Liver (tissue), 7 donors: ENCODE measurements at regions not wholly inside any gene's neighbourhood (a gene's known extent, or its start where the extent isn't known, plus 50 kb on each side); places are given as distances from the start of the nearest gene placed in this dataset.

Source experiments
- DNase-seq: peaks from one replicate; pipeline ENCODE4 v3.0.0-alpha.2; 2017; ENCODE audit warnings: low spot score
- H3K27ac ChIP-seq, 2 donors: one replicate each; pipeline ENCODE4 v1.7.0; 2013; ENCODE audit warnings: inconsistent platforms in 2 of 2, low read length in 2 of 2, control low read depth in 1 of 2, low read depth in 1 of 2, mild to moderate bottlenecking in 1 of 2
- H3K27me3 ChIP-seq, 4 donors: one replicate each; pipeline versions ENCODE4 v1.6.1 to v1.7.0; 2013; ENCODE audit warnings: low read length in 3 of 4, inconsistent platforms in 1 of 4, mild to moderate bottlenecking in 1 of 4, moderate library complexity in 1 of 4; ENCODE audit not compliant: control insufficient read depth in 4 of 4, insufficient read depth in 4 of 4
- H3K36me3 ChIP-seq, 4 donors: one replicate each; pipeline versions ENCODE4 v1.6.1 to v1.7.0; 2013; ENCODE audit warnings: low read length in 3 of 4, mild to moderate bottlenecking in 3 of 4, low read depth in 1 of 4, moderate library complexity in 1 of 4; ENCODE audit not compliant: control insufficient read depth in 4 of 4, insufficient read depth in 3 of 4
- H3K4me1 ChIP-seq, 4 donors: one replicate each; pipeline versions ENCODE4 v1.6.1 to v1.7.0; 2013; ENCODE audit warnings: low read length in 3 of 4, mild to moderate bottlenecking in 3 of 4, moderate library complexity in 1 of 4; ENCODE audit not compliant: control insufficient read depth in 4 of 4, insufficient read depth in 4 of 4
- H3K4me3 ChIP-seq, 3 donors: one replicate each; pipeline versions ENCODE4 v1.6.1 to v1.7.0; 2013; ENCODE audit warnings: low read length in 3 of 3, control low read depth in 1 of 3, low read depth in 1 of 3, mild to moderate bottlenecking in 1 of 3
- H3K9ac ChIP-seq, 2 donors: one replicate each; pipeline ENCODE4 v1.7.0; 2013; ENCODE audit warnings: low read length in 2 of 2, mild to moderate bottlenecking in 2 of 2, moderate library complexity in 2 of 2, control low read depth in 1 of 2, low read depth in 1 of 2
- H3K9me3 ChIP-seq, 4 donors: one replicate each; pipeline versions ENCODE4 v1.6.1 to v1.7.0; 2013; ENCODE audit warnings: low read length in 3 of 4; ENCODE audit not compliant: control insufficient read depth in 4 of 4
- EGR1 ChIP-seq, 2 donors: IDR thresholded peaks; 2 replicates each; pipeline ENCODE4 v1.6.1; 2016 to 2018; ENCODE audit warnings: antibody characterized with exemption in 2 of 2, low read depth in 2 of 2
- FOXA1 ChIP-seq: IDR thresholded peaks from 2 replicates; pipeline ENCODE4 v1.6.1; 2016; ENCODE audit warnings: antibody characterized with exemption
- FOXA2 ChIP-seq: IDR thresholded peaks from 2 replicates; pipeline ENCODE4 v1.6.1; 2016; ENCODE audit warnings: antibody characterized with exemption
- GABPA ChIP-seq, 2 donors: IDR thresholded peaks in 1 of 2; conservative IDR thresholded peaks in 1 of 2; 2 replicates each; pipeline ENCODE4 v1.6.1; 2016; ENCODE audit warnings: antibody characterized with exemption in 2 of 2, mild to moderate bottlenecking in 1 of 2, moderate library complexity in 1 of 2
- HNF4A ChIP-seq, 2 donors: conservative IDR thresholded peaks; 2 replicates each; pipeline ENCODE4 v1.6.1; 2016; ENCODE audit warnings: antibody characterized with exemption in 2 of 2, mild to moderate bottlenecking in 2 of 2
- JUND ChIP-seq, 2 donors: IDR thresholded peaks; 2 replicates each; pipeline ENCODE4 v1.6.1; 2016; ENCODE audit warnings: antibody characterized with exemption in 2 of 2
- NR2F2 ChIP-seq: IDR thresholded peaks from 2 replicates; pipeline ENCODE4 v1.6.1; 2016; ENCODE audit warnings: antibody characterized with exemption
- RAD21 ChIP-seq, 2 donors: IDR thresholded peaks; 2 replicates each; pipeline ENCODE4 v1.6.1; 2016; ENCODE audit warnings: antibody characterized with exemption in 2 of 2, mild to moderate bottlenecking in 2 of 2
- SP1 ChIP-seq: IDR thresholded peaks from 2 replicates; pipeline ENCODE4 v1.6.1; 2018; ENCODE audit warnings: antibody characterized with exemption, mild to moderate bottlenecking
- YY1 ChIP-seq: IDR thresholded peaks from 2 replicates; pipeline ENCODE4 v1.6.1; 2016; ENCODE audit warnings: antibody characterized with exemption, mild to moderate bottlenecking
- WGBS: extraction: QIAGEN DNeasy Blood & Tissue Kit; methylation state at CpG from one replicate; pipeline ENCODE4 v1.1.7; 2013; 5-methylcytosine and 5-hydroxymethylcytosine counted together
- TF ChIP-seq, protein P1 (sequence below): IDR thresholded peaks from 2 replicates; pipeline ENCODE4 v1.6.1; 2016; ENCODE audit warnings: antibody characterized with exemption
- TF ChIP-seq, protein P2 (sequence below): IDR thresholded peaks from 2 replicates; pipeline ENCODE4 v1.6.1; 2016; ENCODE audit warnings: antibody characterized with exemption, mild to moderate bottlenecking
- donor health status: healthy.
- donor health status: healthy.
- donor health status: healthy.
- donor health status: healthy.

DNA sequence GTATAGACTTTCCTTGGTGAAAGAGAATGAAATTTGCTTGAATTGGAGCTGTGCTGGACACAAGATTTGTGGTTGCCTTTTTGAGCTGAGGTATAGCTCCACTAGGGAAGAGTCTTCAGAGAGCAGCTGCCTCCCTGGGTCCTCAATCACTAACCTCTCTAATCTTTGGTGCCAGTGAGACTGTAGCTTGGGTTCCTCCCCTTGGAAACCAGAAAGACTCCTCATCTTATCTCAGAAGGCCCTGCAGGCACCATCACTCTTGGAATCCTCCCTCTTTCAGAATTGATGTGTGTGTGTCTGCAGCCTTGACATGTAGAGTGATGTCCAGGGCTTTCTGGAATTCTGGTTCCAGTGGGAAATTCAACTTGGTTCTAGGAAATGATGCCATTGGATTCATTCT is 426.5 kb downstream of the RPS24 start (continued):
- no peak for TF ChIP-seq JUND (IDR thresholded peaks at IDR 0.05)
- no peak for TF ChIP-seq RAD21 (IDR thresholded peaks at IDR 0.05)
- TF ChIP-seq, protein P1, sequence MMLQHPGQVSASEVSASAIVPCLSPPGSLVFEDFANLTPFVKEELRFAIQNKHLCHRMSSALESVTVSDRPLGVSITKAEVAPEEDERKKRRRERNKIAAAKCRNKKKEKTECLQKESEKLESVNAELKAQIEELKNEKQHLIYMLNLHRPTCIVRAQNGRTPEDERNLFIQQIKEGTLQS: no peak
- TF ChIP-seq SP1: no peak
- no peak for TF ChIP-seq GABPA (IDR thresholded peaks at IDR 0.05 in 1 of 2, conservative IDR thresholded peaks at IDR 0.05 in 1 of 2)

DNA sequence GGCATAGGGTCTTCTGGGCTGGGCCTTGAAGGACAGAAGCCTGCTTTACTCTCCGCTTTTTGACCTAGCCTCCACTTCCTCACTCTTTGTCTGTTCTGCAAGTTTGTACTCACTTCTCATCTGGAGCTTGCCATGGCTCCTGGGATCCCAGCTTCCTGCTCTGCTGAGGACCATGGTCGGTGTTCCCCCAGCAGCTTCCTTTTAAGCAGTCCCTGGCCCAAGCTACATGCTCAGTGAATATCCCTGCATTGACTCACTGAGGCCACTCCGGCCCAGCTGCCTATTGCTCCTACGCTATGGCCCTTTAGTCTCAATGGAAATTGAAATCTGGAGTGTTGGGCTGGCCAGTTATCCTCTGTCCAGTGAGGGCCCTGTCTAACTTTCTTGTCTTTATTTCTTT is 427.7 kb downstream of the RPS24 start:
- H3K27me3 ChIP-seq: no peaks in the 10 kb centered on the region
- TF ChIP-seq GABPA (IDR thresholded peaks at IDR 0.05 in 1 of 2, conservative IDR thresholded peaks at IDR 0.05 in 1 of 2) (no peak), FOXA2 (no peak), HNF4A (conservative IDR thresholded peaks at IDR 0.05) (no peak), YY1 (no peak), JUND (IDR thresholded peaks at IDR 0.05) (no peak), FOXA1 (no peak), NR2F2 (no peak)
- H3K27ac ChIP-seq: no peak overlapping the region
- no peaks in the 10 kb centered on the region for H3K9me3 ChIP-seq
- H3K36me3 ChIP-seq: no peaks in the 10 kb centered on the region
- no peak overlapping the region for H3K4me3 ChIP-seq
- H3K4me1 ChIP-seq: peaks cover 2 to 20% (median 4%) of the 10 kb centered on the region in 4 donors
- H3K9ac ChIP-seq: no peak overlapping the region
- 82% methylated on average over 4 of the region's 4 CpGs for WGBS
- no peak for DNase-seq

DNA sequence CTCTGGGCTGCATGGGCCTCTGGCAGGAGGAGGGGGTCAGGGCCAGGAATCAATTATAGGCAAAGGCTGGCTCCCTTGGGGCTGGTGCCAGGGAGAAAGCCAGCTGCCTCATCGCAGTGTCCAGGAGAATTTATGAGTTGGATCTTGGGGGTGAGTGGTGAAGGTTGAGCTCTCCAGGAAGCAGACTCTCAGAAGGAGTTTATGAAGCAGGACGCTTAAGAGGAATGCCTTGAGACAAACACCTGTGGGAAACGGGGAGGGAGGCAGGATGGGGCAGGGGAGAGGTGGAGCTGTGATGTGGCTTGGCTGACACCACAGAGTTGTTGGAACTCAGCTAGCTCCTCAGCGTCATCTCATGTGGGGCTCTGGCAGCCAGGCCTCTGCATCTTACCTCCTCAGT is 428.5 kb downstream of the RPS24 start:
- WGBS: 84% methylated on average over 4 of the region's 4 CpGs
- no peak for TF ChIP-seq JUND (IDR thresholded peaks at IDR 0.05)
- no peak for TF ChIP-seq YY1
- TF ChIP-seq, protein P1: no peak
- no peak for TF ChIP-seq EGR1 (IDR thresholded peaks at IDR 0.05; ENCODE audit: low read depth in 2 of 2)
- TF ChIP-seq, protein P2, sequence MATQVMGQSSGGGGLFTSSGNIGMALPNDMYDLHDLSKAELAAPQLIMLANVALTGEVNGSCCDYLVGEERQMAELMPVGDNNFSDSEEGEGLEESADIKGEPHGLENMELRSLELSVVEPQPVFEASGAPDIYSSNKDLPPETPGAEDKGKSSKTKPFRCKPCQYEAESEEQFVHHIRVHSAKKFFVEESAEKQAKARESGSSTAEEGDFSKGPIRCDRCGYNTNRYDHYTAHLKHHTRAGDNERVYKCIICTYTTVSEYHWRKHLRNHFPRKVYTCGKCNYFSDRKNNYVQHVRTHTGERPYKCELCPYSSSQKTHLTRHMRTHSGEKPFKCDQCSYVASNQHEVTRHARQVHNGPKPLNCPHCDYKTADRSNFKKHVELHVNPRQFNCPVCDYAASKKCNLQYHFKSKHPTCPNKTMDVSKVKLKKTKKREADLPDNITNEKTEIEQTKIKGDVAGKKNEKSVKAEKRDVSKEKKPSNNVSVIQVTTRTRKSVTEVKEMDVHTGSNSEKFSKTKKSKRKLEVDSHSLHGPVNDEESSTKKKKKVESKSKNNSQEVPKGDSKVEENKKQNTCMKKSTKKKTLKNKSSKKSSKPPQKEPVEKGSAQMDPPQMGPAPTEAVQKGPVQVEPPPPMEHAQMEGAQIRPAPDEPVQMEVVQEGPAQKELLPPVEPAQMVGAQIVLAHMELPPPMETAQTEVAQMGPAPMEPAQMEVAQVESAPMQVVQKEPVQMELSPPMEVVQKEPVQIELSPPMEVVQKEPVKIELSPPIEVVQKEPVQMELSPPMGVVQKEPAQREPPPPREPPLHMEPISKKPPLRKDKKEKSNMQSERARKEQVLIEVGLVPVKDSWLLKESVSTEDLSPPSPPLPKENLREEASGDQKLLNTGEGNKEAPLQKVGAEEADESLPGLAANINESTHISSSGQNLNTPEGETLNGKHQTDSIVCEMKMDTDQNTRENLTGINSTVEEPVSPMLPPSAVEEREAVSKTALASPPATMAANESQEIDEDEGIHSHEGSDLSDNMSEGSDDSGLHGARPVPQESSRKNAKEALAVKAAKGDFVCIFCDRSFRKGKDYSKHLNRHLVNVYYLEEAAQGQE: no peak

DNA sequence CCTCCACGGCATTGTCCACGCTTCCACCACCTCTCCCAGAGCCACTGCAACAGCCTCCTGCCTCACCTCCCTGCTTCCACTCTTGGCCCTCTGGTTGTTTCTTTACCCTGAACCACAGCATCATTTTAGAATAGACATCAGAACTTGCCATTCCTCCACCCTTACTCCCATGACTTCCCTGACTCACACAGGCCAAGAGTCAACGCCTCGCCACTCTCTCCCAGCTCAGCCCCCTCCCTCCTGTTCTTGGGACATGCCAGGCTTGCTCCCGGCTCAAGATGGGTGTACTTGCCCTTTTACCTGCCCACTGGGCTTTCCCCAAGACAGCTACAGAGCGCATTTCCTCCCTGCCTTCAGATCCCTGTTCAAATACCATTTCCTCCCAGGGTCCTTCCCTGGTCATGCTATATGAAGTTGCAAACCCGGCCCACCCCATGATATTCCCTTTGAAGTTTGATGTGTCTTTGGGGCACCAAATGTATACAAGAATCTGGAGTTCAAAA is 429.1 kb downstream of the RPS24 start:
- DNase-seq: no peak
- Histone ChIP-seq H3K36me3 (no peaks in the 10 kb centered on the region), H3K27ac (no peak overlapping the region), H3K9me3 (no peaks in the 10 kb centered on the region), H3K9ac (no peak overlapping the region), H3K4me1 (peaks cover 2 to 16% (median 4%) of the 10 kb centered on the region in 4 donors), H3K4me3 (no peak overlapping the region), H3K27me3 (no peaks in the 10 kb centered on the region)
- TF ChIP-seq YY1 (no peak), SP1 (no peak), RAD21 (IDR thresholded peaks at IDR 0.05) (no peak)
- 91% methylated on average over 7 of the region's 7 CpGs for WGBS

More for the DNA sequence above, 428.5 kb downstream of the RPS24 start:
- H3K27ac ChIP-seq: no peak overlapping the region
- peaks cover 2 to 20% (median 4%) of the 10 kb centered on the region in 4 donors for H3K4me1 ChIP-seq
- no peaks in the 10 kb centered on the region for H3K27me3 ChIP-seq
- DNase-seq: no peak
- H3K9ac ChIP-seq: no peak overlapping the region
- no peaks in the 10 kb centered on the region for H3K36me3 ChIP-seq
- no peak overlapping the region for H3K4me3 ChIP-seq
- H3K9me3 ChIP-seq: no peaks in the 10 kb centered on the region
